GM12873 (cell line): ENCODE measurements at regions not wholly inside any gene's neighbourhood (a gene's known extent, or its start where the extent isn't known, plus 50 kb on each side); places are given as distances from the start of the nearest gene placed in this dataset.

Experiments
- TF ChIP-seq, protein P1 (sequence below): IDR thresholded peaks from 2 replicates; pipeline ENCODE4 v1.5.1; 2012; ENCODE audit warnings: low read depth, mild to moderate bottlenecking, moderate library complexity, low read length, control low read depth; ENCODE audit not compliant: insufficient read depth; ENCODE audit errors: missing control alignments

- TF ChIP-seq, protein P1, sequence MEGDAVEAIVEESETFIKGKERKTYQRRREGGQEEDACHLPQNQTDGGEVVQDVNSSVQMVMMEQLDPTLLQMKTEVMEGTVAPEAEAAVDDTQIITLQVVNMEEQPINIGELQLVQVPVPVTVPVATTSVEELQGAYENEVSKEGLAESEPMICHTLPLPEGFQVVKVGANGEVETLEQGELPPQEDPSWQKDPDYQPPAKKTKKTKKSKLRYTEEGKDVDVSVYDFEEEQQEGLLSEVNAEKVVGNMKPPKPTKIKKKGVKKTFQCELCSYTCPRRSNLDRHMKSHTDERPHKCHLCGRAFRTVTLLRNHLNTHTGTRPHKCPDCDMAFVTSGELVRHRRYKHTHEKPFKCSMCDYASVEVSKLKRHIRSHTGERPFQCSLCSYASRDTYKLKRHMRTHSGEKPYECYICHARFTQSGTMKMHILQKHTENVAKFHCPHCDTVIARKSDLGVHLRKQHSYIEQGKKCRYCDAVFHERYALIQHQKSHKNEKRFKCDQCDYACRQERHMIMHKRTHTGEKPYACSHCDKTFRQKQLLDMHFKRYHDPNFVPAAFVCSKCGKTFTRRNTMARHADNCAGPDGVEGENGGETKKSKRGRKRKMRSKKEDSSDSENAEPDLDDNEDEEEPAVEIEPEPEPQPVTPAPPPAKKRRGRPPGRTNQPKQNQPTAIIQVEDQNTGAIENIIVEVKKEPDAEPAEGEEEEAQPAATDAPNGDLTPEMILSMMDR, result no peak
Measured at GRCh38 chr5:16013334-16014065, 166.1 kb downstream of the MARCHF11 start.

- TF ChIP-seq, protein P1, result no peak
Measured at GRCh38 chr5:16009256-16009655, 170.3 kb downstream of the MARCHF11 start.

DNA sequence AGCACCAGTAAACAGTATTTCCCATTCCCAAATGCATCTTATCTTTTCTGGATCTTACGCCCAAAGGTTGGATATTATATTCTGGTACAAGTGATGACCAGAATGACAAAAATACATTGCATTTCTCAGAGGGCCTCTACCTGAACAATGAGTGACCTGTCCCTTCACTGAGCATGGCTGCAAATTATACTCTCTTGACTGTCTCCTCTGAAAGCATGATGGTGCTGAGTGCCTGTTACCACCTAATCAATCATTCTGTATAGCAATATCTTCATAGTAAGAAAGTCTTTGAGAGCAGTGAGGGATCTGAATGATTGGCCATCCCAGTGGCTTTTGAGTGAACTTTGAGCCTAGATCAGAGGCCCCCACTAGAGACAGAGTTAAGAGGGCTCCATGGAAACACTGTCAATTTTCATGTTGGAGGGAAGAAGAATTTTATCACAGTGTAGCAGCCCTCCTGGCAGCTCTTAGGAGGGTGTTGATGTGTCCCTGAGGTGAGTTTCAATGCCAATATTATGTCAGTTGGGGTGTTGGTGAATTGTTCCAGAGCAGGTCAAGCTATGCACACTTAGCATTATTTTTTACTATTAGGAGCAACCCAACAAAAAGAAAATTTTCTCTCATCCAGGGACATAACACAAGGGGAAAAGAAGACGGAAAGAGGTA lies 171.7 kb downstream of the MARCHF11 start:
- TF ChIP-seq, protein P1, result no peak

DNA sequence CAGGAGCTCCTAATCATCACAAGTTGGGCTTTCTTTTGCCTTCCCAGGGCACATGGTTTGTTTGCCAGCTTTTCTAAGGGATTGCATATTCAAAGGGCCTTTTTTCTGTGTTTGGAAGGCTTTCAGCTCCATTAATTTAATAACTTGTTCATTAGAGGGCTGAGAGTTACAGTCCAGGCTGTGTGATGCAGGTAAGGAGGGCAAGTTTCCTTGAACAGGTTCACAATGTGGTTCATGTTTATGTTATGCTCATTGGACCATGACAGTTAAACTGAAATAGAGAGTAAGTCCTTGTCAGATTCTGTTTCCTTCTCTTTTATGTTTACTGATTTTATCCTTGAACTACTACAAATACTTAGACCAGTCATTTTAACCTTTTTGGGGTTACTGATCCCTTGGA lies 174.4 kb downstream of the MARCHF11 start:
- TF ChIP-seq, protein P1, result no peak

DNA sequence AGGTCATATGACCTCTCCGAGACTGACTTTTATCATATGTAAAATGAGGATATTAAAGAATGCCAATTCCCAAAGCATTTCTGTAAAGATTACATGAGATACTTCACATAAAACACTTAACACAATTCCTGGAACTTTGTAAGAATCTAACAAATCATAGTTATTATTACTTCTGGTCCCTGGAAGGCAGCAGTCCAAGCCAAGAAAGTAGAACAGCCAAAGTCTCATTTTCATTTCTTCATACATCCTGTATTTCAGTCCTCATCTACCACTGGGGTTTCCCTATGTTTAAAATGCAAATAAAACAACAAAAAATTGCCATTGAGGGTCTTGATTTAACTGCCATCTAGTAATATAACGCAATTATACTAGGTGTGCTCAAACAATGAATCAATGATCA lies 179.5 kb downstream of the MARCHF11 start:
- TF ChIP-seq, protein P1, result no peak

GRCh38 chr5:15995341-15996052 lies 184.1 kb downstream of the MARCHF11 start:
- TF ChIP-seq, protein P1, result peak; percentile 12

DNA sequence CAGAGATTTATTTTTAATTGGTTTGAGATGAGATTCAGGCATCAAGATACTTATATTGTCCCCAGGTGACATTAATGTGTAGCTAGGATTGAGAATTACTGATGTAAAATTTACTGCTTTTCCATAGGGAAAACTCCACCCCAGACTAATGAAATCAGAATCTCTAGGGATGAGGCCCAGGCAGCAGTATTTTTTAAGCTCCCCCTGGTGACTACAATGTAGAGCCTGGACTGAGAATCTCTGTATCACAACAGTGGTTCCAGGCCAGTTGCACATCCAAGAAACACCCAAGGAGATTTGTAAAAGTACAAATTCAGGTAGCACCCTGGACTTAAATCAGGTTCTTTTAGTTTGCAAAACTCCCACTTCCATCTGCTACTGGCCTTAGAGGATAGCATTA lies 185.7 kb downstream of the MARCHF11 start:
- TF ChIP-seq, protein P1, result no peak
